Breast epithelium (tissue), 4 donors: ENCODE measurements at regions not wholly inside any gene's neighbourhood (a gene's known extent, or its start where the extent isn't known, plus 50 kb on each side); places are given as distances from the start of the nearest gene placed in this dataset.

Experiments
- DNase-seq, 2 donors: peaks; one replicate each; pipeline ENCODE4 v3.0.0-alpha.2; 2019; ENCODE audit warnings: low spot score in 2 of 2
- H3K27ac ChIP-seq, 2 donors: fragments of 200-600 bp; sonication (generic) in 1 of 2; one replicate each; pipeline ENCODE4 v1.5.1; 2016 to 2019; ENCODE audit warnings: mild to moderate bottlenecking in 1 of 2
- H3K27me3 ChIP-seq, 2 donors: fragments of 200-600 bp; sonication (generic) in 1 of 2; one replicate each; pipeline versions ENCODE4 v1.5.1 to v1.6.0; 2017 to 2019; ENCODE audit warnings: control low read depth in 1 of 2, mild to moderate bottlenecking in 1 of 2
- H3K36me3 ChIP-seq: fragments of 200-600 bp; one replicate; pipeline ENCODE4 v1.5.1; 2019
- H3K4me1 ChIP-seq, 2 donors: fragments of 200-600 bp; sonication (generic); one replicate each; pipeline ENCODE4 v1.5.1; 2016 to 2019; ENCODE audit warnings: control low read depth in 1 of 2
- H3K4me3 ChIP-seq, 3 donors: fragments of 200-600 bp; sonication (generic); 1 replicate in 2 of 3; 2 replicates in 1 of 3; pipeline ENCODE4 v1.5.1; 2016 to 2019; ENCODE audit warnings: mild to moderate bottlenecking in 3 of 3, moderate library complexity in 2 of 3
- H3K9me3 ChIP-seq, 2 donors: fragments of 200-600 bp; sonication (generic) in 1 of 2; one replicate each; pipeline ENCODE4 v1.5.1; 2016 to 2019; ENCODE audit warnings: control low read depth in 1 of 2
- POLR2A ChIP-seq: fragments of 450-650 bp; IDR thresholded peaks from one replicate; pipeline ENCODE4 v1.6.1; 2016; ENCODE audit warnings: antibody characterized with exemption, mild to moderate bottlenecking, moderate library complexity
- POLR2AphosphoS5 ChIP-seq, 3 donors: sonication (generic); formaldehyde crosslinking; IDR thresholded peaks; one replicate each; pipeline ENCODE4 v1.6.1; 2017; ENCODE audit warnings: antibody characterized with exemption in 3 of 3
- intact Hi-C: fragments of 100-400 bp; cut with DNase I; formaldehyde crosslinking; loops from one replicate; pipeline ENCODE4 v1.15.1; 2023; ENCODE audit warnings: low total_unique reads
- TF ChIP-seq, protein P1 (sequence below), 3 donors: fragments of 450-650 bp; IDR thresholded peaks; one replicate each; pipeline ENCODE4 v1.5.1; 2016 to 2017; ENCODE audit warnings: antibody characterized with exemption in 3 of 3, mild to moderate bottlenecking in 3 of 3, moderate library complexity in 3 of 3

DNA sequence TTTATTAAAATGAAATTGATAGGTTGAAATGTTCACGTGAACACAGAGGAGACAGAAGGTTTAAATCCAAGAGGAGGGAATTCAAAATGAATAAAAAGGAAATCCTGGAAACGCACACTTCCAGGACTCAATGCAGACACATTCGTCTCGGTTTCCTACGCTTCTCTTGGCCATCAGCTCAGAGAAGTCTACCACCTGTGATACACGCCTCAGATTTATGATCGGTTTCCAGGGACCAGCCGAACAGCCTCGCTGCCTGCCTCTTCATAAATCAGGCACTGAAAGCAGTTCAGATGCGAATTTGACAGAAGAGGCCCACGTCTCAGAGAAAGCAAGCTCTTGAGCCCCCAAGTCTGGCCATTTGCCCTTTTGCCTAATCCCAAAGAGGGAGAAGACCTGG, 125.5 kb upstream of the IRX3 start:
- no peak for DNase-seq
- TF ChIP-seq POLR2AphosphoS5 (IDR thresholded peaks at IDR 0.05): no peak
- no peaks in the 10 kb centered on the region for H3K36me3 ChIP-seq
- no peaks in the 10 kb centered on the region for H3K27me3 ChIP-seq
- no peak overlapping the region for H3K27ac ChIP-seq
- peak overlapping the region in 2 of 3 donors; percentile 9 to 46 for H3K4me3 ChIP-seq
- H3K4me1 ChIP-seq: no peaks in the 10 kb centered on the region
- H3K9me3 ChIP-seq: no peaks in the 10 kb centered on the region
- intact Hi-C loops: no loop called here

GRCh38 chr16:54411544-54411943, 125.0 kb upstream of the IRX3 start:
- no peaks in the 10 kb centered on the region for H3K27me3 ChIP-seq
- no peak for DNase-seq
- no peaks in the 10 kb centered on the region for H3K36me3 ChIP-seq
- no peaks in the 10 kb centered on the region for H3K9me3 ChIP-seq
- intact Hi-C loops: no loop called here
- TF ChIP-seq, protein P1, sequence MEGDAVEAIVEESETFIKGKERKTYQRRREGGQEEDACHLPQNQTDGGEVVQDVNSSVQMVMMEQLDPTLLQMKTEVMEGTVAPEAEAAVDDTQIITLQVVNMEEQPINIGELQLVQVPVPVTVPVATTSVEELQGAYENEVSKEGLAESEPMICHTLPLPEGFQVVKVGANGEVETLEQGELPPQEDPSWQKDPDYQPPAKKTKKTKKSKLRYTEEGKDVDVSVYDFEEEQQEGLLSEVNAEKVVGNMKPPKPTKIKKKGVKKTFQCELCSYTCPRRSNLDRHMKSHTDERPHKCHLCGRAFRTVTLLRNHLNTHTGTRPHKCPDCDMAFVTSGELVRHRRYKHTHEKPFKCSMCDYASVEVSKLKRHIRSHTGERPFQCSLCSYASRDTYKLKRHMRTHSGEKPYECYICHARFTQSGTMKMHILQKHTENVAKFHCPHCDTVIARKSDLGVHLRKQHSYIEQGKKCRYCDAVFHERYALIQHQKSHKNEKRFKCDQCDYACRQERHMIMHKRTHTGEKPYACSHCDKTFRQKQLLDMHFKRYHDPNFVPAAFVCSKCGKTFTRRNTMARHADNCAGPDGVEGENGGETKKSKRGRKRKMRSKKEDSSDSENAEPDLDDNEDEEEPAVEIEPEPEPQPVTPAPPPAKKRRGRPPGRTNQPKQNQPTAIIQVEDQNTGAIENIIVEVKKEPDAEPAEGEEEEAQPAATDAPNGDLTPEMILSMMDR (IDR thresholded peaks at IDR 0.05): no peak
- TF ChIP-seq POLR2A (no peak), POLR2AphosphoS5 (IDR thresholded peaks at IDR 0.05) (no peak)
- no peak overlapping the region for H3K27ac ChIP-seq
- H3K4me3 ChIP-seq: peak overlapping the region in 2 of 3 donors; percentile 9 to 46
- no peaks in the 10 kb centered on the region for H3K4me1 ChIP-seq

DNA sequence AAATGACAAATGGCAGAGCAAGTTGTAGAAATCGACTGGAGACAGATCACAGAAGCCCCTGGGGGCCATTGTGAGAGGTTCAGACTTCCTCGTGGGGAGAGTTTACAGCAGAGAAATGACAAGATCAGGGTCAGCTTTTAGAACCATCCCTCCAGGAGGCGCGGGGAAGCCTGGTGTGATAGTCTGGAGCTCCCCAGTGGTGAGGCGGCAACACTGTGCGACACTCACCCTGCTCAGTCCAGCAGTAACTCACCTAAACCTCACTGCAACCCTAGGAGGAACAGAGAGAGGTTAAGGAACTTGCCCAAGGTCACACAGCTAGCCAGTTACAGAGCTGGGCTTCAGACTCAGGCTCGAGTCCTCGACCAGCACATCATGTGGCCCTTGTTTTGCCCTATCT, 123.4 kb upstream of the IRX3 start:
- Histone ChIP-seq H3K27me3 (no peaks in the 10 kb centered on the region), H3K27ac (no peak overlapping the region), H3K36me3 (no peaks in the 10 kb centered on the region), H3K4me3 (no peak overlapping the region), H3K9me3 (no peaks in the 10 kb centered on the region), H3K4me1 (no peaks in the 10 kb centered on the region)
- no peak for DNase-seq
- intact Hi-C loops: no loop called here
- TF ChIP-seq, protein P1 (IDR thresholded peaks at IDR 0.05): no peak
- TF ChIP-seq POLR2AphosphoS5 (IDR thresholded peaks at IDR 0.05) (no peak), POLR2A (no peak)

- Histone ChIP-seq H3K9me3 (no peaks in the 10 kb centered on the region), H3K4me3 (no peak overlapping the region), H3K27ac (no peak overlapping the region), H3K27me3 (no peaks in the 10 kb centered on the region), H3K36me3 (no peaks in the 10 kb centered on the region), H3K4me1 (no peaks in the 10 kb centered on the region)
- DNase-seq: peak in 1 of 2 donors; percentile 43
- TF ChIP-seq POLR2A (no peak), POLR2AphosphoS5 (IDR thresholded peaks at IDR 0.05) (no peak)
- TF ChIP-seq, protein P1 (IDR thresholded peaks at IDR 0.05): no peak
- intact Hi-C loops: no loop called here
Observed at GRCh38 chr16:54407596-54407995, 121.0 kb upstream of the IRX3 start.

DNA sequence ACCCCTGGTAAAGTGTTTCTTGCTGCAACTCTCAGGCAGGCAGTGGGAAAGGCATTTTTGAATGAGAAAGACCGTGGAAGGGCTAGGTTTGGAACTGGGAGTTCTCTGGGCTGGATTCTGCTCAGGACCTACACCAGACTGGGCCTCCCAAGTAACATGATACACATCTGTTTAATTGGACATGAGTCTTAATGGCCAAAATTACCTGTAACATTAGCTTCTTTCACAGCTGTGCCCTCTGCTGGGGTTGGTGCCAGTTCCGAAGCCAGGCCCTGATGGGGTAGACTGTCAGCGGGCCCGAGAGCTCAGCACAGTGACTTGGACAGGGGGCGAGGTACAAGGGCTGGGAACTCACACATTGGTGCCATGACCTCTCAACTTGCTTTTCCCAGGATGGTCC, 118.9 kb upstream of the IRX3 start:
- Histone ChIP-seq H3K9me3 (no peaks in the 10 kb centered on the region), H3K27ac (no peak overlapping the region), H3K4me3 (no peak overlapping the region), H3K36me3 (no peaks in the 10 kb centered on the region), H3K27me3 (no peaks in the 10 kb centered on the region), H3K4me1 (no peaks in the 10 kb centered on the region)
- no peak for DNase-seq
- TF ChIP-seq, protein P1 (IDR thresholded peaks at IDR 0.05): no peak
- intact Hi-C loops: no loop called here

DNA sequence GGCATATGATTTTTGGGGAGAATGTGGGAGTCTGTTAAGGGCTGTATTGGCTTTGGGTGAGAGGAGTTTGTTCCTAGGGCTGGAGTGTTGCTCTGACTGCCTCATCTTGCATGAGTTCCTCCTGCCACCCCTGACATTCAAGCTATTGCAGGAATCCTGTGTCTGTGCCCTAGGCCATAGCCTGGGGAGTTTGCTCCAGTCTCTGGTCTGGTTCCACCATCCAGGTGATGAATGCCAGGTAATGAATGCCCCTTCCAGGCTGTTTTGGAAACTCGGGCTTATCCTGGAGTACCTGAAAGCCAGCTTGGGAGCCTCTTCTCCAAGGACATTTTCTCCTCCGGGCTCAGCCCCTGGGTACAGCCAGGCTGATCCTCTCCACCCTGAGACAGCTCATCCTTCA, 117.0 kb upstream of the IRX3 start:
- intact Hi-C loops: no loop called here
- no peaks in the 10 kb centered on the region for H3K27me3 ChIP-seq
- TF ChIP-seq, protein P1 (IDR thresholded peaks at IDR 0.05): no peak
- TF ChIP-seq POLR2A: no peak
- TF ChIP-seq POLR2AphosphoS5 (IDR thresholded peaks at IDR 0.05): no peak
- DNase-seq: no peak
- no peak overlapping the region for H3K27ac ChIP-seq
- H3K4me1 ChIP-seq: no peaks in the 10 kb centered on the region
- no peaks in the 10 kb centered on the region for H3K9me3 ChIP-seq
- no peaks in the 10 kb centered on the region for H3K36me3 ChIP-seq
- H3K4me3 ChIP-seq: no peak overlapping the region
